ENCODE measurements at regions not wholly inside any gene's neighbourhood (a gene's known extent, or its start where the extent isn't known, plus 50 kb on each side); places are given as distances from the start of the nearest gene placed in this dataset.

- H3K9ac ChIP-seq (replicated peaks; ENCODE audit: extremely low read depth, insufficient read depth, low read length), result no peak overlapping the region
- no peaks in the 10 kb centered on the region for H3K27me3 ChIP-seq (ENCODE audit: control insufficient read depth in 2 of 2, insufficient read depth in 2 of 2, low read length in 2 of 2)
- TF ChIP-seq GATA2 (IDR thresholded peaks at IDR 0.05; ENCODE audit: insufficient read depth, insufficient read length, low read depth, low read length) (no peak), EZH2 (IDR thresholded peaks at IDR 0.05; ENCODE audit: borderline replicate concordance, low read depth, low read length, severe bottlenecking) (no peak), POLR2A (IDR thresholded peaks at IDR 0.05; ENCODE audit: low read depth, low read length) (no peak), CTCF (IDR thresholded peaks at IDR 0.05; ENCODE audit: extremely low read depth in 1 of 2, insufficient read depth in 1 of 2, low read depth in 1 of 2, low read length in 2 of 2) (no peak), FOS (IDR thresholded peaks at IDR 0.05; ENCODE audit: borderline replicate concordance, insufficient read depth, low read length) (no peak), JUN (IDR thresholded peaks at IDR 0.05; ENCODE audit: borderline replicate concordance, insufficient read depth, insufficient read length, low read depth) (no peak), MAX (IDR thresholded peaks at IDR 0.05; ENCODE audit: insufficient read depth, insufficient read length) (no peak), POLR2AphosphoS5 (IDR thresholded peaks at IDR 0.05; ENCODE audit: insufficient read depth, low read depth, low read length) (no peak), MYC (IDR thresholded peaks at IDR 0.05; ENCODE audit: low read depth, low read length) (no peak)
- no peaks in the 10 kb centered on the region for H3K9me3 ChIP-seq (replicated peaks; ENCODE audit: control insufficient read depth, insufficient read depth, low read length)
- H3K27ac ChIP-seq (ENCODE audit: insufficient read depth, low read depth, low read length), result no peak overlapping the region
- no peak for FAIRE-seq
- intact Hi-C loops (cut with micrococcal nuclease), result no loop called here
- H3K79me2 ChIP-seq (ENCODE audit: control insufficient read depth, insufficient read depth, low read length), result no peaks in the 10 kb centered on the region
- H3K9me1 ChIP-seq (replicated peaks; ENCODE audit: control insufficient read depth, extremely low read depth, insufficient read depth, low read length), result no peaks in the 10 kb centered on the region
- ChIA-PET POLR2A (no interaction called here), CTCF (no interaction called here)
- H2AFZ ChIP-seq (ENCODE audit: low read depth, low read length), result no peak overlapping the region
- no peaks in the 10 kb centered on the region for H4K20me1 ChIP-seq (replicated peaks; ENCODE audit: control insufficient read depth, extremely low read depth, insufficient read depth, low read length)
- H3K36me3 ChIP-seq (ENCODE audit: control insufficient read depth in 2 of 2, extremely low read depth in 1 of 2, insufficient read depth in 2 of 2, low read length in 2 of 2), result no peaks in the 10 kb centered on the region
- dilution Hi-C loops (cut with MboI; ENCODE audit: extremely low pct_ligation_motif_present, low sequenced_read_pairs), result no loop called here
- H3K4me1 ChIP-seq (ENCODE audit: control insufficient read depth, extremely low read depth, insufficient read depth, low read length), result no peaks in the 10 kb centered on the region
- H3K4me3 ChIP-seq (replicated peaks in 1 of 3; ENCODE audit: insufficient read depth in 1 of 3, low read depth in 1 of 3, low read length in 3 of 3), result no peak overlapping the region
- DNase-seq (ENCODE audit: low read depth, low spot score), result no peak
- no peak overlapping the region for H3K4me2 ChIP-seq (ENCODE audit: insufficient read depth, low read length)
- BruUV-seq (replicated peaks), result no TSS peak
These were observed 75.8 kb upstream of the SOD3 start for GRCh38 chr4:24719615-24720014.

Data from endothelial cell of umbilical vein (primary cell).